Effector memory CD8-positive, alpha-beta T cell (primary cell): ENCODE measurements at regions not wholly inside any gene's neighbourhood (a gene's known extent, or its start where the extent isn't known, plus 50 kb on each side); places are given as distances from the start of the nearest gene placed in this dataset.

ENCODE experiments used
- ATAC-seq: fragments of 150-1000 bp; cut with Tn5 transposase; replicated peaks from 2 replicates; pipeline ENCODE4 v1.10.0; 2021; ENCODE audit warnings: mild to moderate bottlenecking, moderate library complexity
- DNase-seq, 3 experiments: peaks; one replicate each; pipeline ENCODE4 v3.0.0; 2021
- H3K27ac Mint-ChIP-seq, 2 donors: one replicate each; pipeline ENCODE4 v1.8.0; 2022; ENCODE audit warnings: mild to moderate bottlenecking in 2 of 2, mixed read lengths in 2 of 2, moderate library complexity in 2 of 2
- H3K27me3 Mint-ChIP-seq, 2 donors: one replicate each; pipeline ENCODE4 v1.8.0; 2022; ENCODE audit warnings: mixed read lengths in 2 of 2
- H3K36me3 Mint-ChIP-seq: one replicate; pipeline ENCODE4 v1.8.0; 2022; ENCODE audit warnings: mild to moderate bottlenecking, moderate library complexity, mixed read lengths; ENCODE audit not compliant: insufficient read depth
- H3K4me1 Mint-ChIP-seq, 2 donors: one replicate each; pipeline ENCODE4 v1.8.0; 2022; ENCODE audit warnings: low read depth in 2 of 2, mixed read lengths in 2 of 2
- H3K4me3 Mint-ChIP-seq, 2 donors: one replicate each; pipeline ENCODE4 v1.8.0; 2022; ENCODE audit warnings: mild to moderate bottlenecking in 2 of 2, mixed read lengths in 2 of 2, moderate library complexity in 2 of 2
- H3K9me3 Mint-ChIP-seq, 2 donors: one replicate each; pipeline ENCODE4 v1.8.0; 2022; ENCODE audit warnings: mixed read lengths in 2 of 2

- DNase-seq (no peak), ATAC-seq (no peak)
- Mint-ChIP-seq H3K27ac (no peak overlapping the region), H3K4me1 (no peaks in the 10 kb centered on the region), H3K36me3 (no peaks in the 10 kb centered on the region), H3K4me3 (no peak overlapping the region), H3K9me3 (no peaks in the 10 kb centered on the region), H3K27me3 (no peaks in the 10 kb centered on the region)
Measured at GRCh38 chr6:14533446-14533845, 415.9 kb downstream of the CD83 start.

GRCh38 chr6:14537030-14537429 is 419.5 kb downstream of the CD83 start:
- no peaks in the 10 kb centered on the region for H3K27me3 Mint-ChIP-seq
- no peaks in the 10 kb centered on the region for H3K36me3 Mint-ChIP-seq
- DNase-seq (no peak), ATAC-seq (no peak)
- H3K27ac Mint-ChIP-seq, result no peak overlapping the region
- no peaks in the 10 kb centered on the region for H3K9me3 Mint-ChIP-seq
- peaks cover 0 to 4% of the 10 kb centered on the region in 2 donors for H3K4me1 Mint-ChIP-seq
- H3K4me3 Mint-ChIP-seq, result no peak overlapping the region

- Mint-ChIP-seq H3K36me3 (no peaks in the 10 kb centered on the region), H3K27ac (no peak overlapping the region)
- ATAC-seq, result no peak
Measured at GRCh38 chr6:14540276-14540675, 422.7 kb downstream of the CD83 start.

GRCh38 chr6:14540810-14541540 is 423.4 kb downstream of the CD83 start:
- ATAC-seq (no peak), DNase-seq (no peak)
- Mint-ChIP-seq H3K27me3 (peaks cover 0 to 5% of the 10 kb centered on the region in 2 donors), H3K27ac (no peak overlapping the region), H3K4me3 (no peak overlapping the region), H3K4me1 (peaks cover 0 to 5% of the 10 kb centered on the region in 2 donors), H3K9me3 (no peaks in the 10 kb centered on the region), H3K36me3 (no peaks in the 10 kb centered on the region)

More at GRCh38 chr6:14540276-14540675, 422.7 kb downstream of the CD83 start:
- Mint-ChIP-seq H3K4me3 (no peak overlapping the region), H3K4me1 (peaks cover 0 to 5% of the 10 kb centered on the region in 2 donors), H3K27me3 (peaks cover 0 to 5% of the 10 kb centered on the region in 2 donors), H3K9me3 (no peaks in the 10 kb centered on the region)
- no peak for DNase-seq

- DNase-seq, result no peak
- no peak for ATAC-seq
- H3K4me1 Mint-ChIP-seq, result peaks cover 0 to 5% of the 10 kb centered on the region in 2 donors
- H3K27me3 Mint-ChIP-seq, result peaks cover 0 to 12% of the 10 kb centered on the region in 2 donors
- H3K27ac Mint-ChIP-seq, result no peak overlapping the region
- no peak overlapping the region for H3K4me3 Mint-ChIP-seq
- no peaks in the 10 kb centered on the region for H3K9me3 Mint-ChIP-seq
- no peaks in the 10 kb centered on the region for H3K36me3 Mint-ChIP-seq
Measured at GRCh38 chr6:14542670-14543366, 425.2 kb downstream of the CD83 start.

- DNase-seq, result no peak
- no peak for ATAC-seq
- Mint-ChIP-seq H3K36me3 (no peaks in the 10 kb centered on the region), H3K4me3 (no peak overlapping the region), H3K27me3 (peaks cover 0 to 12% of the 10 kb centered on the region in 2 donors), H3K4me1 (peaks cover 0 to 5% of the 10 kb centered on the region in 2 donors), H3K27ac (no peak overlapping the region), H3K9me3 (no peaks in the 10 kb centered on the region)
Measured at GRCh38 chr6:14543971-14544585, 426.5 kb downstream of the CD83 start.

- peaks cover 0 to 5% of the 10 kb centered on the region in 2 donors for H3K4me1 Mint-ChIP-seq
- peaks cover 0 to 12% of the 10 kb centered on the region in 2 donors for H3K27me3 Mint-ChIP-seq
- H3K27ac Mint-ChIP-seq, result no peak overlapping the region
- ATAC-seq (no peak), DNase-seq (no peak)
- no peaks in the 10 kb centered on the region for H3K36me3 Mint-ChIP-seq
- no peak overlapping the region for H3K4me3 Mint-ChIP-seq
- no peaks in the 10 kb centered on the region for H3K9me3 Mint-ChIP-seq
Measured at GRCh38 chr6:14544666-14545065, 427.1 kb downstream of the CD83 start.

GRCh38 chr6:14545496-14545895 is 427.9 kb downstream of the CD83 start:
- no peak for DNase-seq
- Mint-ChIP-seq H3K27me3 (peaks cover 0 to 12% of the 10 kb centered on the region in 2 donors), H3K9me3 (no peaks in the 10 kb centered on the region), H3K27ac (no peak overlapping the region), H3K36me3 (no peaks in the 10 kb centered on the region), H3K4me1 (peaks cover 0 to 5% of the 10 kb centered on the region in 2 donors), H3K4me3 (no peak overlapping the region)
- no peak for ATAC-seq

- no peak for DNase-seq
- no peak for ATAC-seq
- no peaks in the 10 kb centered on the region for H3K36me3 Mint-ChIP-seq
- H3K27me3 Mint-ChIP-seq, result peaks cover 0 to 12% of the 10 kb centered on the region in 2 donors
- peaks cover 0 to 5% of the 10 kb centered on the region in 2 donors for H3K4me1 Mint-ChIP-seq
- H3K9me3 Mint-ChIP-seq, result no peaks in the 10 kb centered on the region
- no peak overlapping the region for H3K4me3 Mint-ChIP-seq
- H3K27ac Mint-ChIP-seq, result no peak overlapping the region
Measured at GRCh38 chr6:14546036-14546435, 428.5 kb downstream of the CD83 start.

- H3K4me3 Mint-ChIP-seq, result no peak overlapping the region
- H3K27me3 Mint-ChIP-seq, result peaks cover 0 to 12% of the 10 kb centered on the region in 2 donors
- no peaks in the 10 kb centered on the region for H3K9me3 Mint-ChIP-seq
- no peaks in the 10 kb centered on the region for H3K36me3 Mint-ChIP-seq
- no peaks in the 10 kb centered on the region for H3K4me1 Mint-ChIP-seq
- no peak overlapping the region for H3K27ac Mint-ChIP-seq
- DNase-seq (no peak), ATAC-seq (no peak)
Measured at GRCh38 chr6:14547284-14547998, 429.9 kb downstream of the CD83 start.

GRCh38 chr6:14549304-14549770 is 431.8 kb downstream of the CD83 start:
- Mint-ChIP-seq H3K4me1 (no peaks in the 10 kb centered on the region), H3K9me3 (no peaks in the 10 kb centered on the region), H3K27me3 (peaks cover 0 to 7% of the 10 kb centered on the region in 2 donors), H3K36me3 (no peaks in the 10 kb centered on the region), H3K27ac (no peak overlapping the region), H3K4me3 (no peak overlapping the region)
- DNase-seq (no peak), ATAC-seq (no peak)

- H3K9me3 Mint-ChIP-seq, result no peaks in the 10 kb centered on the region
- DNase-seq, result no peak
- H3K4me1 Mint-ChIP-seq, result no peaks in the 10 kb centered on the region
- H3K4me3 Mint-ChIP-seq, result no peak overlapping the region
- no peak overlapping the region for H3K27ac Mint-ChIP-seq
- ATAC-seq, result no peak
- H3K36me3 Mint-ChIP-seq, result no peaks in the 10 kb centered on the region
- peaks cover 0 to 7% of the 10 kb centered on the region in 2 donors for H3K27me3 Mint-ChIP-seq
Measured at GRCh38 chr6:14549871-14550270, 432.3 kb downstream of the CD83 start.

GRCh38 chr6:14550410-14550809 is 432.8 kb downstream of the CD83 start:
- DNase-seq (no peak), ATAC-seq (no peak)
- no peaks in the 10 kb centered on the region for H3K36me3 Mint-ChIP-seq
- H3K4me3 Mint-ChIP-seq, result no peak overlapping the region
- H3K27me3 Mint-ChIP-seq, result peaks cover 0 to 7% of the 10 kb centered on the region in 2 donors
- no peaks in the 10 kb centered on the region for H3K4me1 Mint-ChIP-seq
- H3K27ac Mint-ChIP-seq, result no peak overlapping the region
- no peaks in the 10 kb centered on the region for H3K9me3 Mint-ChIP-seq
